Ammon's horn (tissue), 1 donor: ENCODE measurements at regions not wholly inside any gene's neighbourhood (a gene's known extent, or its start where the extent isn't known, plus 50 kb on each side); places are given as distances from the start of the nearest gene placed in this dataset.

Experiments used
- DNase-seq: peaks from one replicate; pipeline ENCODE4 v3.0.0-alpha.2; 2016; ENCODE audit warnings: low spot score

- no peak for DNase-seq
Measured at GRCh38 chr11:45554230-45554967, 111.0 kb downstream of the CHST1 start.

GRCh38 chr11:45553383-45553936, 112.0 kb downstream of the CHST1 start:
- no peak for DNase-seq

GRCh38 chr11:45551191-45551713, 114.2 kb downstream of the CHST1 start:
- no peak for DNase-seq

- no peak for DNase-seq
Measured at GRCh38 chr11:45549257-45549656, 116.2 kb downstream of the CHST1 start.

- DNase-seq, result no peak
Measured at GRCh38 chr11:45546366-45546765, 119.1 kb downstream of the CHST1 start.

GRCh38 chr11:45544826-45545225, 120.6 kb downstream of the CHST1 start:
- no peak for DNase-seq

- no peak for DNase-seq
Measured at GRCh38 chr11:45543808-45544422, 121.5 kb downstream of the CHST1 start.

GRCh38 chr11:45543081-45543480, 122.3 kb downstream of the CHST1 start:
- DNase-seq, result no peak

GRCh38 chr11:45541693-45542434, 123.6 kb downstream of the CHST1 start:
- DNase-seq, result peak; percentile 24

- peak; percentile 35 for DNase-seq
Measured at GRCh38 chr11:45538939-45539338, 126.5 kb downstream of the CHST1 start.

GRCh38 chr11:45538363-45538762, 127.1 kb downstream of the CHST1 start:
- peak; percentile 71 for DNase-seq

- no peak for DNase-seq
Measured at GRCh38 chr11:45537614-45538013, 127.8 kb downstream of the CHST1 start.

GRCh38 chr11:45535033-45535432, 130.4 kb downstream of the CHST1 start:
- DNase-seq, result no peak

- DNase-seq, result no peak
Measured at GRCh38 chr11:45534132-45534531, 131.3 kb downstream of the CHST1 start.

GRCh38 chr11:45532546-45532945, 132.9 kb downstream of the CHST1 start:
- no peak for DNase-seq

- DNase-seq, result no peak
Measured at GRCh38 chr11:45530776-45531175, 134.6 kb downstream of the CHST1 start.

GRCh38 chr11:45530111-45530510, 135.3 kb downstream of the CHST1 start:
- no peak for DNase-seq

- DNase-seq, result no peak
Measured at GRCh38 chr11:45528435-45528834, 137.0 kb downstream of the CHST1 start.

- DNase-seq, result no peak
Measured at GRCh38 chr11:45527898-45528297, 137.5 kb downstream of the CHST1 start.

- DNase-seq, result no peak
Measured at GRCh38 chr11:45525393-45525792, 140.0 kb downstream of the CHST1 start.

- no peak for DNase-seq
Measured at GRCh38 chr11:45523760-45524159, 141.7 kb downstream of the CHST1 start.

GRCh38 chr11:45518833-45519535, 146.4 kb downstream of the CHST1 start:
- DNase-seq, result no peak
